Brain pericyte (primary cell): ENCODE measurements at regions not wholly inside any gene's neighbourhood (a gene's known extent, or its start where the extent isn't known, plus 50 kb on each side); places are given as distances from the start of the nearest gene placed in this dataset.

Source experiments
- DNase-seq: peaks from one replicate; pipeline ENCODE4 v3.0.0-alpha.2; 2012; ENCODE audit warnings: low read depth, low spot score

- DNase-seq, result no peak
Observed at GRCh38 chr2:204177977-204178522, 241.5 kb downstream of the ICOS start.

GRCh38 chr2:204180649-204181048 is 244.1 kb downstream of the ICOS start:
- DNase-seq, result no peak

- DNase-seq, result no peak
Observed at GRCh38 chr2:204183608-204184007, 247.0 kb downstream of the ICOS start.

GRCh38 chr2:204184226-204184625 is 247.7 kb downstream of the ICOS start:
- DNase-seq, result no peak

- DNase-seq, result no peak
Observed at GRCh38 chr2:204187229-204188083, 250.9 kb downstream of the ICOS start.

GRCh38 chr2:204191574-204191973 is 255.0 kb downstream of the ICOS start:
- no peak for DNase-seq

GRCh38 chr2:204195498-204195897 is 258.9 kb downstream of the ICOS start:
- no peak for DNase-seq

- DNase-seq, result no peak
Observed at GRCh38 chr2:204197336-204198005, 260.9 kb downstream of the ICOS start.

- no peak for DNase-seq
Observed at GRCh38 chr2:204199357-204199756, 262.8 kb downstream of the ICOS start.

- DNase-seq, result no peak
Observed at GRCh38 chr2:204201507-204201906, 264.9 kb downstream of the ICOS start.

- DNase-seq, result no peak
Observed at GRCh38 chr2:204202253-204202652, 265.7 kb downstream of the ICOS start.

GRCh38 chr2:204203704-204204103 is 267.1 kb downstream of the ICOS start:
- no peak for DNase-seq

GRCh38 chr2:204205082-204205481 is 268.5 kb downstream of the ICOS start:
- no peak for DNase-seq

GRCh38 chr2:204205538-204205937 is 269.0 kb downstream of the ICOS start:
- no peak for DNase-seq

GRCh38 chr2:204207866-204208265 is 271.3 kb downstream of the ICOS start:
- no peak for DNase-seq

- DNase-seq, result no peak
Observed at GRCh38 chr2:204213588-204213987, 277.0 kb downstream of the ICOS start.

GRCh38 chr2:204218040-204218439 is 281.5 kb downstream of the ICOS start:
- no peak for DNase-seq

- no peak for DNase-seq
Observed at GRCh38 chr2:204219196-204219595, 282.6 kb downstream of the ICOS start.

GRCh38 chr2:204220896-204221295 is 284.3 kb downstream of the ICOS start:
- DNase-seq, result no peak

- no peak for DNase-seq
Observed at GRCh38 chr2:204223046-204223445, 286.5 kb downstream of the ICOS start.

GRCh38 chr2:204223544-204223943 is 287.0 kb downstream of the ICOS start:
- DNase-seq, result no peak

GRCh38 chr2:204225671-204226073 is 289.1 kb downstream of the ICOS start:
- no peak for DNase-seq
